ENCODE measurements at regions not wholly inside any gene's neighbourhood (a gene's known extent, or its start where the extent isn't known, plus 50 kb on each side); places are given as distances from the start of the nearest gene placed in this dataset.

- H3K9me3 ChIP-seq (ENCODE audit: insufficient read depth, low read length) = no peaks in the 10 kb centered on the region
- H3K9me2 ChIP-seq (replicated peaks; ENCODE audit: insufficient read depth, low read length) = no peaks in the 10 kb centered on the region
- no peaks in the 10 kb centered on the region for H4K20me1 ChIP-seq (ENCODE audit: low read depth, low read length)
- TF ChIP-seq CTCF (IDR thresholded peaks at IDR 0.05; ENCODE audit: insufficient read depth, low read length, poor library complexity, severe bottlenecking) (no peak), EZH2phosphoT487 (conservative IDR thresholded peaks at IDR 0.05; ENCODE audit: low read length) (no peak)
- no peak overlapping the region for H3K27ac ChIP-seq (ENCODE audit: low read depth, low read length)
- no peak overlapping the region for H3K4me3 ChIP-seq (ENCODE audit: insufficient read depth, low read length, poor library complexity, severe bottlenecking)
- H3F3A ChIP-seq (ENCODE audit: insufficient read depth) = no peaks in the 10 kb centered on the region
- H2AFZ ChIP-seq (ENCODE audit: low read depth, low read length, severe bottlenecking) = no peak overlapping the region
- H3K79me2 ChIP-seq (ENCODE audit: insufficient read depth, low read length) = no peaks in the 10 kb centered on the region
- H3K36me3 ChIP-seq (ENCODE audit: low read length) = no peaks in the 10 kb centered on the region
- H3K9ac ChIP-seq (ENCODE audit: low read length) = no peak overlapping the region
- H3K4me2 ChIP-seq (ENCODE audit: low read depth, low read length, poor library complexity, severe bottlenecking) = no peak overlapping the region
- no peaks in the 10 kb centered on the region for H3K27me3 ChIP-seq (ENCODE audit: low read length)
Observed at GRCh38 chr4:106609917-106610316, 241.3 kb upstream of the GIMD1 start.

GRCh38 chr4:106607558-106607957, 239.0 kb upstream of the GIMD1 start:
- Histone ChIP-seq H3K4me2 (ENCODE audit: low read depth, low read length, poor library complexity, severe bottlenecking) (no peak overlapping the region), H3K9me3 (ENCODE audit: insufficient read depth, low read length) (no peaks in the 10 kb centered on the region), H3K36me3 (ENCODE audit: low read length) (no peaks in the 10 kb centered on the region), H3K27ac (ENCODE audit: low read depth, low read length) (no peak overlapping the region), H3K4me3 (ENCODE audit: insufficient read depth, low read length, poor library complexity, severe bottlenecking) (no peak overlapping the region), H3K9ac (ENCODE audit: low read length) (no peak overlapping the region), H3K9me2 (replicated peaks; ENCODE audit: insufficient read depth, low read length) (no peaks in the 10 kb centered on the region), H3K79me2 (ENCODE audit: insufficient read depth, low read length) (no peaks in the 10 kb centered on the region), H3K27me3 (ENCODE audit: low read length) (no peaks in the 10 kb centered on the region), H3F3A (ENCODE audit: insufficient read depth) (no peaks in the 10 kb centered on the region), H4K20me1 (ENCODE audit: low read depth, low read length) (no peaks in the 10 kb centered on the region), H2AFZ (ENCODE audit: low read depth, low read length, severe bottlenecking) (no peak overlapping the region)
- no peak for TF ChIP-seq EZH2phosphoT487 (conservative IDR thresholded peaks at IDR 0.05; ENCODE audit: low read length)
- no peak for TF ChIP-seq CTCF (IDR thresholded peaks at IDR 0.05; ENCODE audit: insufficient read depth, low read length, poor library complexity, severe bottlenecking)

- Histone ChIP-seq H3K4me2 (ENCODE audit: low read depth, low read length, poor library complexity, severe bottlenecking) (no peak overlapping the region), H3K9me3 (ENCODE audit: insufficient read depth, low read length) (no peaks in the 10 kb centered on the region), H3K27ac (ENCODE audit: low read depth, low read length) (no peak overlapping the region), H3K79me2 (ENCODE audit: insufficient read depth, low read length) (no peaks in the 10 kb centered on the region), H3K9ac (ENCODE audit: low read length) (no peak overlapping the region), H3K27me3 (ENCODE audit: low read length) (no peaks in the 10 kb centered on the region), H2AFZ (ENCODE audit: low read depth, low read length, severe bottlenecking) (no peak overlapping the region), H3K9me2 (replicated peaks; ENCODE audit: insufficient read depth, low read length) (no peaks in the 10 kb centered on the region), H4K20me1 (ENCODE audit: low read depth, low read length) (no peaks in the 10 kb centered on the region), H3F3A (ENCODE audit: insufficient read depth) (no peaks in the 10 kb centered on the region), H3K4me3 (ENCODE audit: insufficient read depth, low read length, poor library complexity, severe bottlenecking) (no peak overlapping the region), H3K36me3 (ENCODE audit: low read length) (no peaks in the 10 kb centered on the region)
- TF ChIP-seq CTCF (IDR thresholded peaks at IDR 0.05; ENCODE audit: insufficient read depth, low read length, poor library complexity, severe bottlenecking) (no peak), EZH2phosphoT487 (conservative IDR thresholded peaks at IDR 0.05; ENCODE audit: low read length) (no peak)
Observed at GRCh38 chr4:106604319-106605051, 235.9 kb upstream of the GIMD1 start.

Measured in SU-DHL-6 (cell line).